ENCODE measurements at regions not wholly inside any gene's neighbourhood (a gene's known extent, or its start where the extent isn't known, plus 50 kb on each side); places are given as distances from the start of the nearest gene placed in this dataset.

DNA sequence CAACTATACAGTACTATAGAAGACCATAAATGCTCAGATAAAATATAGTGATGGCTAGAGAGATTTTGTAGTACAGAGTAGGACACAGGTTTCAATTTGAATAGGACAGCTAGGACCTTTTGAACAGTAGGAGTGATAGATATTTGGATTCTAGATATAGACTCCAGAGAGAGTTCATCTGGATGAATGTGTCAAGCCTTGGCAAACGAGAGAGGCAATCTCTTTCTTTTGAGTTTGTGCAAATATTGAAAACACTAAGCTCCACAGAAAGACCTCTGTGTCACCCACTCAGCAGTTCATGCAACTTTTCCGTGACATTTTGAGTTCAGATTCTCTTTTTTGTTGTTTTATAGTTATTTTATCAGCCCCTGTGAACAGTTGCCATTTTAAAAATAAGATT, 834.3 kb upstream of the COBL start:
- no peak for DNase-seq (ENCODE audit: low read depth in 2 of 2)

DNA sequence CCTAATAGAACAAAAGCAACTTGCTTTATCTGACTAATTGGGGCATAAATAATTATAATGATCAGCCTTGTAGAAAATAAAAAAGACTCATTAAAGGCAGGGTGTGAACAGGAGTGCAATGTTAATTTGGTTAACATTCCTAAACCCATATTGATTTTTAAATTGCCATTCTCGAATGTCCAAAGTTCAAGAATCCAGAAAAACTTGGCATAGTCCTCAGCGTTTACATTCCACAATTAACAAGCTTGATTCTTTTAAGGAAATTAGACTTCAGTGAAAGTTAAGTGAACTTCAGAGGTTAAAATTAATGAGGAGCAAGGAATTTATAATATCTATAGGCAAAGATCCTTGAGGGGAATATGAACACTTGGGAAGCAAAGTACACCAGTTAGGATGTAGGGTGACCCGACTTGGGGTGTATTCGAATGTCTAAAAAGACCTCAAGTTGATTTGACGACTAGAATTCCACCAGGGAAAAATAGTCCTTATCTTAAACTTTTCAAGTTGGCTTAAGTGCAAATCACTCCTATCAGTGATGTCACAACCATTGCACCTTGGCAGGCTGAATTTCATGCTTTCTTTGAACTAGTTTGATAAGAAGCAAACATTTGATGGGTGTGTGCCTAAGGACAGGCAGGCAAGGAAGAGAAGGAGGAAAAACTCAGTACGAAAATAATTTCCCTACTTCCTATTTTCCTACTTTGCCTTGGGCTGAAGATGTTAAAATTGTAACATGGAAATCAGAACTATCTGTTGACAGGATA, 830.4 kb upstream of the COBL start:
- DNase-seq (ENCODE audit: low read depth in 2 of 2): no peak

DNA sequence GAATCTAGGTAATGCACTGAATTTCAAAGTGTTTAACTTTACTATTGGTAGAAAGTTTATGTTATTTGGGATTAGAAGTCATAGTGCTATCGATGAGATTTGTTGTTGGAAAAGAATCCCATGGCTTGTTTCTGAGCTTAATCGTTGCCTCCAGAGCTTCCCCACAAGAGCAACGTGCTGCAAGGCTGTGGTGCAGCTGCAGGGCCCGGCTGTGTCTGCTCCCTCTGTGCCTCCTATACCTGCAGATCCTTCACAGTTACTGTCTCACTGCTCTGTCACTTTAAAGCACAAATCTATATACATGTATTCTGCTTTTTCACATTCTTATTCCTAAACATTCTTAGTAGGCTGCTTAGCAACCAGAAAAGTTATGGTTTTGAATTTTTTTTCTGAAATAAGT, 826.6 kb upstream of the COBL start:
- DNase-seq (ENCODE audit: low read depth in 2 of 2): no peak

DNA sequence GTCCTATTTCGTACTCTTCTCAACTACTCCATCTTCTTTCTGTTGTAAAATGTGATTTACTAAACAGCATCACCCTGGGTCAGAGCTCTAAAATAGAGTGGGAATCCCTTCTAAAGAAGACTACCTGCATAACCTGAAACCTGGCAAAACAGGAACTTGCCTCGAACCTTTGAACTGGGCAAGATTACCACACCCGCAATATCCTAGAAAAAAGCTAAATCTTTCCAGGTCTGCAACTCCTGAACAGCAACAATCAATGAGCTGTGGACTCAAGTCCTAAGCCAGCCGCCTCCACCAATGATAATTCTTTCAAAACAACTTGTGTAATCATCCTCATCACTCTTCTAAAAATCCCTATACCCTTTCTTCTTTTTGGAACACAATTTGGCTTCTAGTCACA, 824.2 kb upstream of the COBL start:
- no peak for DNase-seq (ENCODE audit: low read depth in 2 of 2)

DNA sequence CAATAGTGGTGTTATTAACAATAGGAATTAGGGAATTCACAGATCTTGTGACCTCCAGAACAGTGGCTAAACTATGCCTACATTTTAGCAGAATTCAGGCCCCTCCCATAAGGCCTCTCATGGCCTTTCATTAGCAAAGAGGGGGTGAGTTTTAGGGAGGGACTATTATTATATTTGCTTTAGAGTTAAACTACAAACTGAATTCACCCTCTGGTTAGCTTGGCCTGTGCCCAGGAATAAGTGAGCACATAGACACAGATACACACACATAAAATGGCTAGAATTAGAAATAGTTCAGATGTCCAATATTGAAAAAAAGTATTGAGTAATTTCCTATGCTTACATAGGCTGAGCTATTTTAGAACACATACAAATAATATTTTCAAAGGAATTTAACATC, 818.8 kb upstream of the COBL start:
- no peak for DNase-seq (ENCODE audit: low read depth in 2 of 2)

DNA sequence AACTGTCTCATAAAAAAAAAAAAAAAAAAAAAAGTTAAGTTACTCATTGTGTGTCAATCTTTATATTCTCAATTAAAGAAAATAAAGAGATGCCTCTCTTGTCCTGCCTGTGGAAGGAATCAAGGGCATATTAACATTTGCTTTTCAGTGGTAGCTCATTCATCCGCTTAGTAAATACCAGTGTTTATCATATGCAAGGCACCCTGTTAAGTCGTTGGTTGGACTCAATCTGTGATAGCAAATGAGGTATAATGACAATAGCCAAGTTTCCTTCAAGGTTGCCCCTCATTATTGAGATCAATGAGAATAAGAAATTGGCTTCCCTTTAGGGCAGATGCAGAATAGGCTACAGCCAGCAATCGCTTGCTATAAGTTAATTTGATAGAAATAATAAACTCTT, 812.7 kb upstream of the COBL start:
- DNase-seq (ENCODE audit: low read depth in 2 of 2): no peak

DNA sequence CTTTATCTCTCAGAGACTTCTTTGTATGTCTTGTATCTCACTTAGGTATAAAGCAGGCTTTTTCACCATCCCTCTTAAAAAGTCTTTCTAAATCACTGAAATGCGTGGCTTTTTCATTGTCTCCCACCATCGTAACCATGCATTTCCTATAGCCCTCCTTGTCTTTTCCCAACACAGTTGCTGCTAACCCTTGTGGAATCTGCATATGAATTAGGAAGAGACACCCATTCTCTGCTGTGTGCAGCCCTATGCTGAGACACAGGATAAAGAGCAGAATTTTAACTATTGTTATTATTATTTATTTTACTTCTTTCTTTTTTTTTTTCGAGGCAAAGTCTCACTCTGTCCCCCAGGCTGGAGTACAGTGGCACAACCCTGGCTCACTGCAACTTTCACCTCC, 804.3 kb upstream of the COBL start:
- no peak for DNase-seq (ENCODE audit: low read depth in 2 of 2)

DNA sequence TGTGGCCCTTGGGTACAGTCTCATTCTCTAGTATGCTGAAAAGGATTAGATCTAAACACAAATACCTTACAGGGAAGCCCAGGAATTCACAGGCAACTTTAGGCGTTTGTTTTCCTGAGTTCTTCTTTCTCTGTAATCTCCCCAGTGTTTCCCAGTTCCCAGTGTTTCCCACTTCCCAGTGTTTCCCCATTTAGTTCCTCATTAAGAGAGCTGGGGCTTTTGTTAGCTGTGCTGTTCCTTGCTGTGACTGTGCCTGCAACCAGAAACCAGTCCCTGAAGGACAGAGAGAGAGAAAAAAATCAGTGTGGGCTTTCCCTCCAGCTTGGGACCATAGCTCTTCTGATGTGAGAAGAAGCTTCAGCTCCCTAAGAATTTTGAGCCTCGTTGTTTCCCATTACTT, 802.9 kb upstream of the COBL start:
- DNase-seq (ENCODE audit: low read depth in 2 of 2): no peak

DNA sequence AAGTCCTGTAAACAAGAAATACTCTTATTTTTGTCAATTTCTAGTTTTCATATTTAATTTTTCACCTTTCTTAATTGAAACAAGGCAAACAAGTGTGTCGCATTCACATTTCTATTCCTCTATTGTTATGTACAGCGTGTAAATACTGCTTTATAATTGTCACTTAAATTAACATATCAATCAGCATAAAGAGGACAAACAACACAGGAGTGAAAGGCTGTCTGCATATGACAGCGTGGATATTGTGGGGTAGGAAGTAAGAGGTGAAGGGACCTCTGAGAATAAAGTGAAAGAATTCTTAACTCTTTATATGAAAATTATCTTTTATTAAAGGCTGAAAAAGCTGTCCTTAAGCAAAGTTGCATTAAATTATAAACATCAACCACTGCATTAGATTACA, 797.9 kb upstream of the COBL start:
- DNase-seq (ENCODE audit: low read depth in 2 of 2): no peak

DNA sequence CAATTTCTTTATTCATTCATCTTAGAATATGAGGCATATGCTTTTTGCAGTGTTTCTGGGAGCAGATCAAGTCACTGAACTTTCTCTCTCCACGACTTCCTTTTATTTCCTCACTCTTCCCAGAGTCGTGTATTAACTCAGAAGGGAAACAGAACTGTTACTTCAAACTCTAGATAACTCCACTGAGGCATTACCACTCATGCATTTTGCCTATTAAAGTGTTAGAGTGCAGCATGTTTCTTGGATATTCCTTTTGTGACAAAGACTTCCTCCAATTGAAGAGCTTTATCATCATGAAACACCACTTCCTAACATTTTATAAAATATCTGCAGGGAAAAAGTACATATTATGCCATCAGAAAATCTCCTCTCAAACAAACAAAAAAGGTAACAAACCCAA, 797.4 kb upstream of the COBL start:
- DNase-seq (ENCODE audit: low read depth in 2 of 2): no peak

DNA sequence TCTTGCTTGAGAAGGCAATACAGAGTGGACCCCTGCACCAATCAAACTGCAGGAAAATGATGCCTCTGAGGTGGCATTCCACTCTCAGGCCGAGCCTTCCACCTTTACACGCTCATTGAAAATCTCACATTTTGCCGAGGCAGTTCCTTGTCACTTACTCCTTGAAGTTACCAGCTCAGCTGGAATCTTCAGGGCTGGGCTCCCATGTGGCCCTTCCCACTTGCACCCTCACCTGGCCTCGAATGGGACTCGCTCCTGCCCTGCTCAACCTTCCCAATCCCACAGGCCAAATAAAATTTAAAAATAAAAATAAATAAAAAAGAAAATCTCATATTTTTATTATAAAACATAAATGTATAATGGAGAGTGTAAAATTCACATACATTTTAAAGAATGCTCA, 790.7 kb upstream of the COBL start:
- no peak for DNase-seq (ENCODE audit: low read depth in 2 of 2)

DNA sequence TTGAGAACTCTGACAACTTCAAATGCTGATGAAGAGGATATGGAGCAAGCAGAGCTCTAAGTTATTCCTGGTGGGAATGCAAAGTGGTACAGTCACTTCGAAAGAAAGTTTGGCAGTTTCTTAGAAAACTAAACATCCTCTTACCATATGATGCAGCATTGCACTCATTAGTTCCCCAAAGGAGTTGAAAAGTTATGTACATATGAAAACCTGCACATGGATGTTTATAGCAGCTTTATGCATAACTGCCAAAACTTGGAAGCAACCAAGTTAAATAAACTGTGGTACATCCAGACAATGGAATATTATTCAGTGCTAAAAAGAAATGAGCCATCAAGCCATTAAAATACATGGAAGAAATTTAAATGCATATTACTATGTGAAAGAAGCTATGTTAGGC, 779.3 kb upstream of the COBL start:
- no peak for DNase-seq (ENCODE audit: low read depth in 2 of 2)

DNA sequence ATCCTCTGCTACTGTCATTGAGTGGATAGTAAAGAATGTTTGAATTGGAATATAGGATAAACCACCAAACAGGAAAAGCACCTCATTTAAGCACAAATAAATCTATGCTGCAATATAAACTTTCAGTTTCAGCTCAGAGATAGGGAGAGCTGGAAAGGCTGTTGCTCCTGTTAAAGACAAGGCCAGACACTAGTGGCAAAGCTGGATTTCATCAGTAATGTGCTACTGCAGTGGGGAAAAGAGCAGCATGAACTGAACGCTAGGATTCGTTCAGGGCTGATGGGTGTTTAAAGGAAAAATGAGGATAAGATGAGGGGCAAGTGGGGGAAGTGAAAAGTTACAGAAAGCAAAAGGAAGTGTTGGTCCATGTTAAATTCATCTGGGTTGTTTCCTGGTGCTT, 775.4 kb upstream of the COBL start:
- DNase-seq (ENCODE audit: low read depth in 2 of 2): no peak

DNA sequence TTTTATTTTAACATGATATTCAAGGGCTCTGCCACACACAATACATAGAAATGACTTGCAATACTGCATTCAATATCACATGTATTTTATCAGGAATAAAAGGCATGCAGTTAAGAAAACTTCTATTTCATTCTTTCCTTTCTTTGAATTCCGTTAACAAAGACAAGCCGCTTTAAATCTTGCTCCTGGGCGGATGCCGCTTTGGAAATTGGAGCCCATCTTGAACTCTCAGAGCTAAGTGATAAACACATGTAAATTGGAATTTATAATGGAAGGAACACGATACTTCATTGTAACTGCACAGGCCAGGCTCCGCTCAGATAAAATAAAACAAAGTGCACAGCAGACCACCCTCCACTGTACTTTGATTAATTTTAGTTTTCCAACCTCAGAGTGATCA, 774.5 kb upstream of the COBL start:
- no peak for DNase-seq (ENCODE audit: low read depth in 2 of 2)

DNA sequence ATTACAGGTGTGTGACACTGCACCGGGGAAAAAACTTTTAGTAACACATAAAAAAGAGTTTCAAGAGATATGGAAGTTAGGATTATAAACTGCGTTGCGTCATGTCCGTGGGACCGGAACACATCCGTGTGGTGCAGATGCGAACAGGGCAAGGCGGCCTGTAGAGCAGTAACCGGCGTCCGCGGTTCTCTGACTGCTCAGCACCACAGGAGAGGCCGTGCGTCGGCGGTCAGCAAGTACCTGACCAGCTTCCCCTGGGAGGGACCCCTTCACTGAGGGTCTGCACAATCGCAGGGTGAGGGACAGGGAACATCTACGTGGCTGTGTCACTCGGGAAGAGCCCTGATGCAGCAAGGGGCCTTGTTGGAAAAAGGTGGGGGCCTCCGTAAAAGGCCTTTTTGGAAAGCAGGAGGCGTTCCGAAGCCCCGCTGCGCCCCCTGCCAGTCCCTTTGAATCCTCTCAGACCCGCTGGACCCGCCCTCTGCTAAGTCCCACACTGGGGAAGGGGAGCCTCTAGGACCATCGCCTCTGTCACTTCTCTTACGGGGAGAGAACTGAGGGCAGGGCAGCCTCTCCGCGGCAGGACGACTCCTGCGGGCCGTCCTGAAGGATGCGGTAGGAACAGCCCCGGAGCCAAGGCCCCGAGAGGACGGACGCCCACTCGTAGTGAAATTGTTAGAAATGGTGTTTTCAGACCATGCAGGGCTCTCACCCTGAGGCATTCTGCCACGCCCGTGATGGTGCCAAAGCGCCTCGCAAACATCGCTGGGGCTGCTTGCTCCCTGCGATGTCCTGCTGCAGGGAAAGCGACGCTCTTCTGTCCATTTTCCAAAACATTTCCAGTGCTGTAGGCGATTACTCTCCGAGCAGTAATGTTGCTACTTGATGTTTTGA, 771.6 kb upstream of the COBL start:
- no peak for DNase-seq (ENCODE audit: low read depth in 2 of 2)

DNA sequence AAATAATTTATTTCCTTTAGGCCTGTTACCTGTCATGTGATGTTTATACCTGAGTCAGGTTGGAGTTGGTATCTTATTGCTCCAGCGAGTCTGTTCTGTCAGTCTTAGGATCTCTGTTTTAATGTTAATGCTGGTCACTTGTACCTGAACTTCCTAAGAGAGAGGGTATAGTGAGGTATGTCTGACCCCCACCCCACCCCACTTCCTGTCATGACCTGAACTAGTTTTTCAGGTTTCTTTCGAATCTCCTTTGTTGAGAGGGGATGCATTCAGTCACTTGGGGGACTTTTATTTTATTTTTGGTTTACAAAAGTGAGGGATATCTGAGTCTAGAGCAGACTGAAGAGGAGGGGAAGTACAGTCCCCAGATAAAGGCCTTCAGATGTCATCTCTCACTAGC, 769.0 kb upstream of the COBL start:
- no peak for DNase-seq (ENCODE audit: low read depth in 2 of 2)

DNA sequence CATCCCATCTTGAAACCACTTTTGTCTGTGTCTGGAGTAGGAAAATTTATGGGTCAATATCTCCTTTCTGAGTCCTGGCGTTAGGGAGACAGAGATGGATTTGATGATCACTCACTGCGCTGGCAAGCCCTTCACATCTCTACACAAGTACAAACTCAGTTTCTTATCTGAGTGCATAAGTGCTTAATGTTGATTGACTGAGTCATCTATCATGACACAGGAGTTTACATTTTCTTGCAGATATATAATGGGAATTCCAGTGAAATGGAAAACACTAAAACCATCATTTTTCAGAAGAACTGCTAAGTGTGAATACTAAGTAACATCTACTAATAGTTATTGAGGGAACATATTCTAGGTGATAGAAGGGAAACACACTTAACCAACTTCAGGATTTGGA, 763.9 kb upstream of the COBL start:
- DNase-seq (ENCODE audit: low read depth in 2 of 2): no peak

DNA sequence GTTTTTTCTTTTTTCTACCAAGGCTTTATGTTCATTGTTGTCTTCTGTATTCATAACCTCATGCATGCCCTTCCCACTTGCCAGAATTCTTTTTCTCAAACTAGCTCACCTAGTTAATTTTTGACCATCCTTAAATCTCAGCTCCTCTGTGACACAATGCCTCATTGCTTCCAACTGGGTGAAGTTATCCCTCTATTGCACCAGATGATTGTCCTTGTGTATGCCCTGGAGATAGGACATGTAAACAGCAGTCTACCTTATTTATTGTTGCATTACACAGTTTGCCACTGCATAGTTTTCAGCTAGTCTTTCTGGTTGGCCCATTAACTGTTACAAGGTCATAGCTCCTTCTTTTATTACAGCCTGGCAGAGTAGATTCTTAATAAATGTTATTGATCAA, 763.1 kb upstream of the COBL start:
- no peak for DNase-seq (ENCODE audit: low read depth in 2 of 2)

DNA sequence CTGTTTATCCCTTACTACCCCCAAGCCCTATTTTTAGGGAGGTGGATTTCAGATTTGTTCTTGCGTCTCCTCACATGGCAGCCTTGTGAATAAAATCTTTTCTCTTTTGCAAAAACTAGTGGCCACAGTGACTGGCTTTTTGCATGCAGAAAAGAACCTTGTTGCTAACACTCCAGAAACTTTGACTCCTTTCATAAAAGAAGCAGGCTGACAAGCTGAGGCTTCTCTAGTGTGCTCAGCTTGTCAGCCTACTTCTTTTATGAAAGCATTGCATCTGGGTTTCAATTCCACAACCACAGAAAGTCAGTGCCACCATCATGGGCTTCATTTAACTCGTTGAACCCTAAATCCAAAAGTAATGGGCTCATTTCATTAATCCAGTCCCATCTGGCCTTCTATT, 761.0 kb upstream of the COBL start:
- DNase-seq (ENCODE audit: low read depth in 2 of 2): no peak

DNA sequence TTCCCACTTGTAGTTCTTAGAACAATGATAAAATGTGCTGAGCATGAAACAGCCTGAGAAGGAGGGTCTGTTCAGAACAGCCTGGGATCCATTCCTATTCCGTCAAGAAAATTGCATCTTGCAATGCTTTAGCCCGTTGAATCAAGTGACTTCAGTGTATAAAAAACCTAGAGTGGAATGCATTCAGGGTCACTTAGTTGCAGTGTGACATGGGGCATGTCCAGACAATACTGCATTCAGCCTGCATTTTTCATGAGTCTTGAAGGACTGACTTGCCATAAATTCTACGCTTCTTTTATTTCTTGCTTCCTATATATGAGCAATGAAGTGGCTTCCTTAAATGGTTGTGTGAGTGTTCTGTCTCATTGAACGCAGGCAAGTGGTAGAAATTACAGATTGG, 758.3 kb upstream of the COBL start:
- no peak for DNase-seq (ENCODE audit: low read depth in 2 of 2)

DNA sequence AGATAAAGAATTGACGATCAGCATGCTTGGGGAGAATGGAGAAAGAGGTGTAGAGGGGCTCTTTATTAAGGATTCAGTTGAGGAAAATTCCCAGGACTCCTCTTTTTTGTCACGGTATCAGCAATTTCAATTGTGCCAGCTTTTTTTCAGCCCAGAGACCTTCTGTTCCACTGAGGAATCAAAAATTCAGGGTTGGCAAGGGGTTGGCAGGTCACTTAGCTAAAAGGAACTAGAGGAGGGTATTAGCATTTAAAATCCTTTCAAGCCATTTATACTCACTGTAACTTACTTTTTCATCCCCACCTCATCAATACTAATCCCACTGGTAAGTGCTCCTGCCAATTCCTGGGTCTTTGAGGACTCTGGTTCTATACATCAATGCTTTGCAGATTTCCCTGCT, 757.5 kb upstream of the COBL start:
- DNase-seq (ENCODE audit: low read depth in 2 of 2): no peak

DNA sequence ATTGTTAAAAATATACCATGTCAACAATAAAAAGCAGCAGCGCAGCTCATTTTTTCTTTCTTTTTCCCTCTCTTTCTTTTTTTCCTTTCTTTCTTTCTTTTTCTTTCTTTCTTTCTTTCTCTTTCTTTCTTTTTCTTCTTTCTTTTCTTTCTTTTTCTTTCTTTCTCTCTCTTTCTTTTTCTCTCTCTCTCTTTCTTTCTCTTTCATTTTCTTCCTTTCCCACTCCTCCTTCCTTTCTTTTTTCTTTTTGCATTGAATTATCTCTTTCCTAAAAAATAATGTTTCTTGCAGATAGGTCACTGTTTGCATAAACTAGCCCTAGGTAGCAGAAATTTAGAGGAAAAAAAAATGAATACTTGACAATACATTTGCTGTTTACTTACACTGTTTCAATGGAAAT, 755.1 kb upstream of the COBL start:
- DNase-seq (ENCODE audit: low read depth in 2 of 2): no peak

DNA sequence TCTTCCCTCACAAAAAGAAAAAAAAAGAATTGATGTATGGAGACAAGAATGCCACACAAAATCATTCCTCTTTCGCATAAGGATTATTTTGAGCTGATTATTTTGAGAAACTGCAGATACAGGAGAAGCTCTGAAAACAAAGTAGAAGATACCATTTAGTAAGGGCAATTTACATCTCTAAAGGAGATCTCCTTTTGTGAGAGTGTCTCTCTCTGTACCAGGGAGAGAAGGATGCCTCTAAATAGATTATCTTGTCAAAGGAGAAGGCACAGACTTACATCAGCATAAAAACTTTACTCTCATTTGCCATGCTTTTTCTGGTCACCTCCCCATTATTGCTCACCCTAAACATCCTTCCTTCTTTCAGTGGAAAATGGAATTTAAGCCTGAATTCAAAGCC, 747.9 kb upstream of the COBL start:
- no peak for DNase-seq (ENCODE audit: low read depth in 2 of 2)
